Muscle layer of colon (tissue), 2 donors: ENCODE measurements at regions not wholly inside any gene's neighbourhood (a gene's known extent, or its start where the extent isn't known, plus 50 kb on each side); places are given as distances from the start of the nearest gene placed in this dataset.

Experiments used
- H3K27ac ChIP-seq: one replicate; pipeline ENCODE4 v1.7.0; 2013; ENCODE audit warnings: low read depth, mild to moderate bottlenecking, low read length, moderate library complexity
- H3K27me3 ChIP-seq, 2 donors: one replicate each; pipeline ENCODE4 v1.7.0; 2013; ENCODE audit warnings: low read length in 2 of 2, mild to moderate bottlenecking in 2 of 2; ENCODE audit not compliant: insufficient read depth in 2 of 2, control insufficient read depth in 1 of 2
- H3K36me3 ChIP-seq: one replicate; pipeline ENCODE4 v1.7.0; 2013; ENCODE audit warnings: mild to moderate bottlenecking, low read length; ENCODE audit not compliant: insufficient read depth
- H3K4me1 ChIP-seq: one replicate; pipeline ENCODE4 v1.7.0; 2013; ENCODE audit warnings: mild to moderate bottlenecking, low read length; ENCODE audit not compliant: insufficient read depth
- H3K4me3 ChIP-seq, 2 donors: one replicate each; pipeline ENCODE4 v1.7.0; 2013; ENCODE audit warnings: low read length in 2 of 2, low read depth in 1 of 2, mild to moderate bottlenecking in 1 of 2, moderate library complexity in 1 of 2
- H3K9ac ChIP-seq: one replicate; pipeline ENCODE4 v1.7.0; 2013; ENCODE audit warnings: low read length
- H3K9me3 ChIP-seq: one replicate; pipeline ENCODE4 v1.7.0; 2013; ENCODE audit warnings: mild to moderate bottlenecking, low read length
- donor health status: abdominal sarcoma.
- donor health status: Adenocarcinoma of cecum.

GRCh38 chr13:26988059-26988769 lies 183.4 kb downstream of the USP12 start:
- H3K4me1 ChIP-seq = peaks cover 60% of the 10 kb centered on the region
- no peak overlapping the region for H3K27ac ChIP-seq
- H3K36me3 ChIP-seq = no peaks in the 10 kb centered on the region
- no peaks in the 10 kb centered on the region for H3K27me3 ChIP-seq
- H3K9ac ChIP-seq = no peak overlapping the region
- H3K9me3 ChIP-seq = no peaks in the 10 kb centered on the region
- H3K4me3 ChIP-seq = no peak overlapping the region

GRCh38 chr13:26987486-26988013 lies 184.1 kb downstream of the USP12 start:
- H3K36me3 ChIP-seq = no peaks in the 10 kb centered on the region
- no peak overlapping the region for H3K4me3 ChIP-seq
- H3K4me1 ChIP-seq = peaks cover 57% of the 10 kb centered on the region
- no peaks in the 10 kb centered on the region for H3K27me3 ChIP-seq
- no peak overlapping the region for H3K9ac ChIP-seq
- H3K9me3 ChIP-seq = no peaks in the 10 kb centered on the region
- H3K27ac ChIP-seq = peak overlapping the region; percentile 44

GRCh38 chr13:26985285-26985878 lies 186.2 kb downstream of the USP12 start:
- H3K27ac ChIP-seq = peak overlapping the region; percentile 40

DNA sequence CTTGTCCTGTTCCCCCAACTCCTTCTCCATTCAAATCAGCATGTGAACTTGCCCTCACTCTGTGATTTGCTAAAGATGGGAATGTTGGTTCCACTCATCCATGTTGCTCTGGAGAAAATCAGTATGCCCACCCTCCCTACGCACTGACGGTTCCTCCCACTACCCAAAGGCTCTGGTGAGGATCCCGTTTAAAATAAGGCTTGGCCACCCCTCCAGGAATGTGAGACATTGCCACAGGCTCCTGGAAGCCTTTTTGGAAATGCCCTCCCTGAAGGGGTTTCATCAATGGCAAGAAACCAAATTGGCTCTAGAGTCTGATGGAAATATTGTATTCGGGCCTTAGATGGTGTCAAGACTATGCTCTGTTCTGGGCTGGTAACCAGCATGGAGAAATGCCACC lies 187.3 kb downstream of the USP12 start:
- H3K36me3 ChIP-seq = no peaks in the 10 kb centered on the region
- no peak overlapping the region for H3K4me3 ChIP-seq
- no peaks in the 10 kb centered on the region for H3K9me3 ChIP-seq
- no peaks in the 10 kb centered on the region for H3K27me3 ChIP-seq
- no peak overlapping the region for H3K9ac ChIP-seq
- peak overlapping the region; percentile 69 for H3K27ac ChIP-seq
- H3K4me1 ChIP-seq = peaks cover 41% of the 10 kb centered on the region

More at GRCh38 chr13:26985285-26985878, 186.2 kb downstream of the USP12 start:
- Histone ChIP-seq H3K4me3 (no peak overlapping the region), H3K4me1 (peaks cover 46% of the 10 kb centered on the region), H3K27me3 (no peaks in the 10 kb centered on the region), H3K9ac (no peak overlapping the region), H3K9me3 (no peaks in the 10 kb centered on the region), H3K36me3 (no peaks in the 10 kb centered on the region)

GRCh38 chr13:26983543-26984320 lies 187.9 kb downstream of the USP12 start:
- H3K9me3 ChIP-seq = no peaks in the 10 kb centered on the region
- H3K4me3 ChIP-seq = no peak overlapping the region
- H3K27me3 ChIP-seq = no peaks in the 10 kb centered on the region
- peak overlapping the region; percentile 69 for H3K27ac ChIP-seq
- H3K9ac ChIP-seq = no peak overlapping the region
- peaks cover 36% of the 10 kb centered on the region for H3K4me1 ChIP-seq
- H3K36me3 ChIP-seq = no peaks in the 10 kb centered on the region

DNA sequence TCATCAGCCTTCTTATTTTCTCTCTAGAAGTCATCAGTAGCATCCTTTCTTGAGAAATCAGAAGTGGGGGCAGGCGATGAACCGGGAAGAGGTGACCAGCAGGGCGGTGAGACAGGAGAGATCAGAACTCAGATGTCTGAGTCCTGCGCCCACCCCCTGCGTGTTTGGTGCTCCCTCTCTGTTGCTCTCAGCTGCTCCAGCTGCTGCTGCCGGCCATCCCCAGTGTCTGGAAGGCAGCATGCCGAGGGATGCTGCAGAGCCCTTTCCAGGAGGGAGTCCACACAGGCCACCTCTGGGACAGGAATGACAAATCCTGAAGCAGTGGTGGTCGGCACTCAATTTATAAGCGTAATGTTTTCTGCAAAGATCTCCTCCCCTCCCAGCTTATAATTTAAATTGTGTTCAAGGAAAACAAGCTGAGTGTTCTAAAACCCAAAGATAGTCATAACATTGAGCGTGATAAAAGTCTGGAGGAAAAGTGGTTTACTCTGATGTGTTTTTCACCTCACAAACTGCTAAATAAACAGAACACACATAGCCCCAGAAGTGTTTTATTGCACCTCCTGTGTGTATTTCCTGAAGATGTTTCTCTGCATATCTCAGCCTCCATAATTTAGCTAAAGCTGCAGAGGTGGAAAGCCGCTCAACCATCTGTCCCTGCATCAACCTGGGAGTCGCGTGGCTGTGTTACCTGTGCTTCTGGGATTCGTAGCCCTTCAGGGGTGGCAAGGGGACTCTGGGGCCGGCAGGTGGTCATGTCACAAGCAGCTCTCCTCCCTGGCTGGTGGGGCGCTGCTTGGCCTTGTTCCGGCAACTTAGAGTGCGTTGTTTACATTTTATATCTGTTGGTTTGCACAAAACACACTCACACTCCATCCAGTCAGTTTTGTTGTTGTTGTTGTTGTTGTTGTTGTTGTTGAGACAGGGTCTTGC lies 191.2 kb downstream of the USP12 start:
- Histone ChIP-seq H3K27ac (no peak overlapping the region), H3K4me3 (no peak overlapping the region), H3K27me3 (no peaks in the 10 kb centered on the region), H3K9me3 (no peaks in the 10 kb centered on the region), H3K36me3 (no peaks in the 10 kb centered on the region), H3K9ac (no peak overlapping the region), H3K4me1 (peaks cover 28% of the 10 kb centered on the region)

- Histone ChIP-seq H3K27me3 (no peaks in the 10 kb centered on the region), H3K36me3 (no peaks in the 10 kb centered on the region), H3K9ac (no peak overlapping the region), H3K9me3 (no peaks in the 10 kb centered on the region), H3K4me1 (peaks cover 20% of the 10 kb centered on the region), H3K4me3 (no peak overlapping the region), H3K27ac (no peak overlapping the region)
Observed at GRCh38 chr13:26979334-26979733, 192.3 kb downstream of the USP12 start.

DNA sequence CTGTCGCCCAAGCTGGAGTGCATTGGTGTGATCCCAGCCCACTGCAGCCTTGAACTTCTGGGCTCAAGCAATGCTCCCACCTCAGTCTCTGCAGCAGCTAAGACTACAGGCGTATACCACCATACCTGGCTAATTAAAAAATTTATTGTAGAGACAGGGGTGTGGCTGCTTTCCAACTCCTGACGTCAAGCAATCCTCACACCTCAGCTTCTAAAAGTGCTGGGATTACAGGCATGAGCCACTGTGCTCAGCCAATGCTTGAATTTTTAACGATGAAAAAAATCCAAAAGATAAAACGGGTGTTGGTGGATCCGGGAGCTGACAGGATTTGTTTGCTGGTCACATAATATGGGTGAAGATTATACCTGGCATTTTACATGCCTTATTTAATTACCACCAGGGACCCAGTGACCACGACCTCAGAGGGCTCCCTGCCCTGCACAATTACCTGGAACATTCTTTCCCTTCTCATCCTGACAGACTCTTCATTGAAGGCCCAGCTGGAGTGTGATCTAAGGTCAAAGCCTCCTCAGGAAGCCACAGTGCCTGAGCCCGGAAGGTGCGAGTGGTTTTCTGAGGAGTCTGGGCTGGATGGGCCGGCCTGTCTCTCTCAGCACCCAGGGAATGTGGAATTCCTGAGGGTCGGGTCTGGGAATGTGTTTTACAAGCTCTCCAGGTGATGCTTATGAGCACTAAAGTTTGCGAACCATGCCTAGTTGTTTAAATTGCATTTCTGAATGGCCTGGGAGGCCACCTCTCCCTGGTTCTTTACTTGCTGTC lies 193.3 kb downstream of the USP12 start:
- no peaks in the 10 kb centered on the region for H3K9me3 ChIP-seq
- no peaks in the 10 kb centered on the region for H3K27me3 ChIP-seq
- H3K4me1 ChIP-seq = peaks cover 9% of the 10 kb centered on the region
- H3K36me3 ChIP-seq = no peaks in the 10 kb centered on the region
- H3K27ac ChIP-seq = no peak overlapping the region
- no peak overlapping the region for H3K9ac ChIP-seq
- no peak overlapping the region for H3K4me3 ChIP-seq

DNA sequence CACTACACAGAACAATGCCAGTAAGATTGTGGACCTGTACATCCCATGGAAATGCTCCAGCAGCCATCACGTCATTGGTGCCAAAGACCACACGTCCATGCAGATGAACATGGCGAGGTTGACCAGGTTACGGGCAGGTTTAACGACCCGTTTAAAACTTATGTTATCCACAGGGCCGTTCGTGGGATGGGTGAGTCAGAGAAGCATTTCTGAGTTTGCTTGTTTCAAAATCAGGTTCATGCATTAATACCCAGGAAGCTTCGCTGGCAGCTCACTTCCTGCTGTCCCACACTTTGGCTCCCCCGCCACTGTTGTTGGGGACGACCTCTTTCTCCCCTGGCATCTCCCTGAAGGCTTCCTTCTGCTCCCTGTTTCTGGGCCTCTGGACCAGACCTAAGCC lies 194.1 kb downstream of the USP12 start:
- H3K4me3 ChIP-seq = no peak overlapping the region
- H3K27ac ChIP-seq = no peak overlapping the region
- no peaks in the 10 kb centered on the region for H3K36me3 ChIP-seq
- H3K9me3 ChIP-seq = no peaks in the 10 kb centered on the region
- no peak overlapping the region for H3K9ac ChIP-seq
- peaks cover 5% of the 10 kb centered on the region for H3K4me1 ChIP-seq
- H3K27me3 ChIP-seq = no peaks in the 10 kb centered on the region

DNA sequence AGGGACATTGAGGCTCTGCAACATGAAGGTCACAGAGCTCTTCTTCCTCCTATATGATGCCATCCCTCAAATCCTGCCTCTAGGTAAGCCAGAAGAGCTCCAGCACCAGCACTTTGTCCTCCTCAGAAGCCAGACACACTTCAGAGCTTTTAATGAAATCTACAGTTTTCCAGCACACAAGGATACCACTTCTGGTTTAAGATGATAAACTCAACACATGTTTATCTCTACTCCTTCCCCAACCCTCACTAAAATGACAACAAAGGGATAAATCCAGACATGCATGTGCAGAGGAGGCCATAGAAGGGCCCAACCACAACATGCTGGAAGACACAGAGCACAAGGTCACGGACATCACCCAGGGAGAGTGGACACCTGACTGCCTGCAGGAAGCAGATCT lies 195.3 kb downstream of the USP12 start:
- Histone ChIP-seq H3K9ac (no peak overlapping the region), H3K4me1 (peaks cover 4% of the 10 kb centered on the region), H3K27ac (no peak overlapping the region), H3K4me3 (no peak overlapping the region), H3K27me3 (no peaks in the 10 kb centered on the region), H3K9me3 (no peaks in the 10 kb centered on the region), H3K36me3 (no peaks in the 10 kb centered on the region)
